ENCODE measurements at regions not wholly inside any gene's neighbourhood (a gene's known extent, or its start where the extent isn't known, plus 50 kb on each side); places are given as distances from the start of the nearest gene placed in this dataset.

DNA sequence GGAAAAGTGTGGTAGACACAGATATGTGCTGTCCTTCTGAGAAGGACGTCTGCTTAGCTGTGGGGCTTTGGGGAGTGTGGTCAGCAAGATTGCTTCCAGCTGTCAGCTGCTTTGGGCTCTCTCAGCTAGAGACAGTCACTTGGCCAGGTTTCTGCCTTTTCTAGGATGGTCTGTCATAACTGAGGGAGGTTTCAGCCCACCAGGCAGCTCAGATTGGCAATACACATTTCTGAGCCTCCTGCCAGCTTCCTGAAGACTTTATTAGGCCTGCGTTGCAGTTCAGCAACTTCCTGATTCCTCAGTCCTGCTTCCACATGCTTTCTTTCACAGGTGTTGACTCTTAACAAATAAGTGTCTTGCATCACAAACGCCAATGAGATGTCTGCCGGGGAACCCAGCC lies 286.5 kb downstream of the SQOR start:
- TF ChIP-seq, protein P1, sequence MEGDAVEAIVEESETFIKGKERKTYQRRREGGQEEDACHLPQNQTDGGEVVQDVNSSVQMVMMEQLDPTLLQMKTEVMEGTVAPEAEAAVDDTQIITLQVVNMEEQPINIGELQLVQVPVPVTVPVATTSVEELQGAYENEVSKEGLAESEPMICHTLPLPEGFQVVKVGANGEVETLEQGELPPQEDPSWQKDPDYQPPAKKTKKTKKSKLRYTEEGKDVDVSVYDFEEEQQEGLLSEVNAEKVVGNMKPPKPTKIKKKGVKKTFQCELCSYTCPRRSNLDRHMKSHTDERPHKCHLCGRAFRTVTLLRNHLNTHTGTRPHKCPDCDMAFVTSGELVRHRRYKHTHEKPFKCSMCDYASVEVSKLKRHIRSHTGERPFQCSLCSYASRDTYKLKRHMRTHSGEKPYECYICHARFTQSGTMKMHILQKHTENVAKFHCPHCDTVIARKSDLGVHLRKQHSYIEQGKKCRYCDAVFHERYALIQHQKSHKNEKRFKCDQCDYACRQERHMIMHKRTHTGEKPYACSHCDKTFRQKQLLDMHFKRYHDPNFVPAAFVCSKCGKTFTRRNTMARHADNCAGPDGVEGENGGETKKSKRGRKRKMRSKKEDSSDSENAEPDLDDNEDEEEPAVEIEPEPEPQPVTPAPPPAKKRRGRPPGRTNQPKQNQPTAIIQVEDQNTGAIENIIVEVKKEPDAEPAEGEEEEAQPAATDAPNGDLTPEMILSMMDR (IDR thresholded peaks at IDR 0.05) = no peak
- no peak for TF ChIP-seq TCF7L2 (IDR thresholded peaks at IDR 0.05; ENCODE audit: low read depth, low read length)
